Rectal smooth muscle tissue (tissue), 1 donor: ENCODE measurements at regions not wholly inside any gene's neighbourhood (a gene's known extent, or its start where the extent isn't known, plus 50 kb on each side); places are given as distances from the start of the nearest gene placed in this dataset.

ENCODE experiments used
- H3K27ac ChIP-seq: one replicate; pipeline ENCODE4 v1.7.0; 2013; ENCODE audit warnings: low read depth, low read length, inconsistent platforms
- H3K27me3 ChIP-seq: one replicate; pipeline ENCODE4 v1.7.0; 2013; ENCODE audit warnings: low read length; ENCODE audit not compliant: control insufficient read depth, insufficient read depth
- H3K36me3 ChIP-seq: one replicate; pipeline ENCODE4 v1.7.0; 2013; ENCODE audit warnings: low read length; ENCODE audit not compliant: control insufficient read depth, insufficient read depth
- H3K4me1 ChIP-seq: one replicate; pipeline ENCODE4 v1.7.0; 2013; ENCODE audit warnings: low read length; ENCODE audit not compliant: control insufficient read depth, insufficient read depth
- H3K4me3 ChIP-seq: one replicate; pipeline ENCODE4 v1.7.0; 2013; ENCODE audit warnings: low read length
- H3K9ac ChIP-seq: one replicate; pipeline ENCODE4 v1.7.0; 2013; ENCODE audit warnings: low read length

DNA sequence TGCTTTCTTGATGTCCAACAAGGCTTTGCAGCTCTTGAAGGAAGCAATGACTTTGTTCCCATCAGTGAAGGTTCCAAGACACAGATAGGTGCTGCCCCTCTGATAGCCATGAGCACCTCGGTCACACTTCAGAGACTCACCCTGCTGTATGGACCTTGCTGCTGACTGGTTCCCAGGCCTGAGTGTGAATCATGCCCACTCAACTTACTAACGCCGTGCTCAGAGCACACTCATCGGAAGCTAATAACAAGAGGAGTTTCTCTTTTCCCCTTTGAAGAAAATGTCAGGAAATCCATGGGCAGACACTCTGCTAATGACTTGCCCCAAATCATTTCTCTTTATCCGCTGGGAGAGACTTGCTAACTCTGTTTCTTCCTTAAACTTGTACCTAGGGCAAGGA lies 83.8 kb upstream of the ARL4C start:
- Histone ChIP-seq H3K27ac (no peak overlapping the region), H3K9ac (no peak overlapping the region), H3K36me3 (no peaks in the 10 kb centered on the region), H3K4me3 (no peak overlapping the region), H3K27me3 (no peaks in the 10 kb centered on the region), H3K4me1 (no peaks in the 10 kb centered on the region)

DNA sequence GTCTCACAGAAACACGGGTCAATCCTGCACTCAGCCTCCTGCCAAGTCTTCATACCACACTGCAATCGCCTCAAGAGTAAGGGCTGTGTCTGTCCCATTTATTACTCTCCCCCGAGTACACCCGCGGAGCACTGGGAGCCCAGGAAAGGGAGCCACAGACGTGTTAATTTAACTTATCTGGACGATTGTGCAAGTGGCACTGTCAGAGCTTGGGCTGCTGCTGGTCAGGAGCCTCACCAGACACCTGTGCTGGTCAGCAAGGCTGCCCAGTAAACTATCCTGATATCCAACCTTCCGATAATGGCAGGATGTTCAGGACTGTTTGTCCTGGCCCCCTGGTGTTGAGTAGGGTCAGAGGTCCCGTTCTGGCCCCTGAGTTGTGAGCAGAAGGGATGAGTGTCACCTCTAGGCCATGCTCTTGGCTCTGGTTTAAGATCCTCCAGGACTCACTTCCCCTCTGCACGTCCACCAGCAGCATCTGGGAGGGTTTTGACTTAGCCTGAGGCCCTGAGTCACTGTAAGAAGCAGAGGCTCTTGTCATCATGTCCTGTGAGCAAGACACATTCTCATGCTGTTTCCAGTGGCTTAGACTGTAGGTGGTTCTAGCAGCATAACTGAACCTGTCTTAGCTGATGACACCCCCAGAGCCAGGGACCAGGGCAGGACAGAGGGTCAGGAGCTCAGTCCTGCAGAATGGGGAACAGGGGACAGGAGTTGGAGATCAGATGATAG lies 82.5 kb upstream of the ARL4C start:
- Histone ChIP-seq H3K36me3 (no peaks in the 10 kb centered on the region), H3K27me3 (no peaks in the 10 kb centered on the region), H3K4me1 (no peaks in the 10 kb centered on the region), H3K9ac (no peak overlapping the region), H3K27ac (no peak overlapping the region), H3K4me3 (no peak overlapping the region)

DNA sequence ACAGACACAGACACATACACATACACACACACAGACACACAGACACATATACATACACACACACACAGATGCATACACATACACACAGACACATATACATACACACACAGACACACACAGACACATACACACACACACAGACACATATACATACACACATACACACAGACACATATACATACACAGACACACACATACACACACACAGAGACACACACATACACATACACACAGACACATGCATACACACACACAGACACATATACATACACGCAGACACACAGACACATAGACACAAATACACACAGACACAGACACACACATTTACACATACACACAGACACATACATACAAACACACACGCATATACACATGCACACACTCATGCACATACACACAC lies 81.5 kb upstream of the ARL4C start:
- H3K27ac ChIP-seq, result no peak overlapping the region
- H3K36me3 ChIP-seq, result no peaks in the 10 kb centered on the region
- H3K4me1 ChIP-seq, result no peaks in the 10 kb centered on the region
- H3K4me3 ChIP-seq, result no peak overlapping the region
- no peak overlapping the region for H3K9ac ChIP-seq
- no peaks in the 10 kb centered on the region for H3K27me3 ChIP-seq

DNA sequence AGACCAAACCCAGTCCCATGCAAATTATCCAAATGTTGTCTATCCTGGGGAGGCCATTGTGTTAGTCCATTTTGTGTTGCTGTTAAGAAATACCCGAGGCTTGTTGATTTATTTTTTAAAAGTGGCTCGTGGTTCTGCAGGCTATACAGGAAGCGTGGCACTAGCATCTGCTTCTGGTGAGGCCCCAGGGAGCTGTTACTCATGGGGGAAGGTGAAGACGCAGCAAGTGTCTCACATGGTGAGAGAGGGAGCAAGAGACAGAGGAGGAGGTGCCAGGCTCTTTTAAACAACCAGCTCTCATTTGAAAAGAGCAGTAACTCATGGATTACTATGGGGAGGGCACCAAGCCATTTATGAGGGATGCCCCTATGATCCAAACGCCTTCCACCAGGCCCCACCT lies 80.3 kb upstream of the ARL4C start:
- H3K36me3 ChIP-seq, result no peaks in the 10 kb centered on the region
- no peak overlapping the region for H3K27ac ChIP-seq
- no peak overlapping the region for H3K9ac ChIP-seq
- no peak overlapping the region for H3K4me3 ChIP-seq
- no peaks in the 10 kb centered on the region for H3K27me3 ChIP-seq
- no peaks in the 10 kb centered on the region for H3K4me1 ChIP-seq

DNA sequence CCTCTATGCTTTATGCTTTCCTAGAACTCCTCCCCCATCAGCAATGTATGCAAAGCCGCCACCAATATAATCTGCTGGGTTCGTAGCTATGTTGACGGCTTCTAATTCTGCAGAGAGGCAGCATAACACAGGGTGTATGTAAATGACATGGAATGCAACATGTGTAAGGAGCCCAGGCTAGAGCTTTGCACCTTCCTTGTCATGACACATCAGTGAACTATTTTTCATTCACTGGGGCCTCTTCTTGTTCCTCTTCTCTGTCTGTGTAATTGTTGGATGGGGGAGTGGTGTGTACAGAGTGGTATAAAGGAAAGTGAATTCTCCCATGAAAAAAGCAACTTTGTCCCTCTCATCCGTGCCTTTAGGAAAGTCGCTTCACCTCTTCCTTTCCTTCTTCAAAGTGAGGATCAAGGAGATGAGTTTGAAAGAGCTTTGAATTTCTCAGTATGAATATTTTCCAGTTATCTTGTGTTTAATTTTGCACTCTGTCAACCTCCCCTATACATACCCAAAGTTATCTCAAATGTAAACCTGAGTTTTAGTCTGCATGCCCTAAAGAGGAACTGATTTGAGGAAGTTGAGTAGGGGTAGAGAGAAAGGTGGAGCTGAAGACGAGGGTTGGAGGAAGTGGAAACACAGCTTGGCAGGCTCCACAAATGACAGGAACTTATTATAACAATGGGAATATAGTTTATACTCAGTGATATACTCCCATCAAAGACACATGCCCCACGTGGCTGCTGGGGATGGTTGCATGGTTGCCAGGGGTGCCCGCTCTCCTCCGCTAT lies 74.9 kb upstream of the ARL4C start:
- Histone ChIP-seq H3K4me1 (no peaks in the 10 kb centered on the region), H3K27ac (no peak overlapping the region), H3K4me3 (no peak overlapping the region), H3K27me3 (no peaks in the 10 kb centered on the region), H3K9ac (no peak overlapping the region), H3K36me3 (no peaks in the 10 kb centered on the region)

DNA sequence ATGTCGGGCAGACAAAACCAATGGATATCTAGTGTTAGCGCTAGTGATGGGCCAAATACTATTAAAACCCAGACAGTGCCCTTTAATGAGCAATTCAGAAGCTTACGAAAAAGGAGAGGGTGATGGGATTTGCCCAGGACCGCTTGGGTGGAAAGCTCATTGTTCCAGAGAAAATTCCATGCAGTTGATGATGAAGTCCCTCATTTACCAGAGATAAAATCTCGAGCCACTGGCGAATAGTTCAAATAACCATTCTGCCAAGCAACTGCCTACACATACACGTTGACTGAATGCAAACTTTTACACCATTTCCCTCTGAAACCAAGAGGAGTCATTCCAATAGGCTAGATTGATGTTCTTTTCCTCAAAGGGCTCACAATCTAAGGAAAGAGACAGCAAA lies 73.6 kb upstream of the ARL4C start:
- Histone ChIP-seq H3K27me3 (no peaks in the 10 kb centered on the region), H3K9ac (no peak overlapping the region), H3K27ac (no peak overlapping the region), H3K36me3 (no peaks in the 10 kb centered on the region), H3K4me1 (no peaks in the 10 kb centered on the region), H3K4me3 (no peak overlapping the region)

DNA sequence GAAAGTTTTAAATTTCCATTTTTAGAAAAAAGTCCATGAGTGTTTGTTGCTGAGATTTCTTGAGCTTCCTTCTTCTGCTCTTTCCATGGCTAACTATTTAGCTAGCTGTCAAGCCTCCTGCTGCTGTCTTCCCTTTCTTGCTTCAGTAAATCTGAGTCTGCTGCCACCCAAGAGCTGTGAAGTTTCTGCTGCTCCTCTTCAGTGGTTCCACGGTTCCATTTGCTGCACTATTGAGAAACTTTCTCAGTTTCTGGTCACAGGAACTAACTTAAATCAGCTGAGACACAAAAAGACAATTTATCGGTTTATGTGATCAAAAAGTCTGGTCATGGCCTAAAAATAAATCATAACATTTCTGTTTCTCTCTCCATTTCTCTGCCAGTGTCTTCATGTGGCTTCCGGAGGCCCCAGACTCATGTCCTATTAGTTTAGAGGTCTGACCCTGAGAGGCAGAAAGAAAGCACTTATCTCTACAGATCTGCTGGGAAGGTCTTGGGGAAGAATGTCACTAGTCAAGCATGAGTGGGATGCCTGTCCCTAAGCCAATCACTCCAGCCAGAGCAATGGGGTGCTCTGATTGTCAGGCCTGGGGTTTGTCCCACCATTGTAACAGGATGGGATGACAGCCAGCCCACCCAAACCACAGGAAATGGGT lies 73.0 kb upstream of the ARL4C start:
- H3K36me3 ChIP-seq, result no peaks in the 10 kb centered on the region
- H3K27me3 ChIP-seq, result no peaks in the 10 kb centered on the region
- no peak overlapping the region for H3K27ac ChIP-seq
- no peak overlapping the region for H3K9ac ChIP-seq
- H3K4me3 ChIP-seq, result no peak overlapping the region
- H3K4me1 ChIP-seq, result no peaks in the 10 kb centered on the region

DNA sequence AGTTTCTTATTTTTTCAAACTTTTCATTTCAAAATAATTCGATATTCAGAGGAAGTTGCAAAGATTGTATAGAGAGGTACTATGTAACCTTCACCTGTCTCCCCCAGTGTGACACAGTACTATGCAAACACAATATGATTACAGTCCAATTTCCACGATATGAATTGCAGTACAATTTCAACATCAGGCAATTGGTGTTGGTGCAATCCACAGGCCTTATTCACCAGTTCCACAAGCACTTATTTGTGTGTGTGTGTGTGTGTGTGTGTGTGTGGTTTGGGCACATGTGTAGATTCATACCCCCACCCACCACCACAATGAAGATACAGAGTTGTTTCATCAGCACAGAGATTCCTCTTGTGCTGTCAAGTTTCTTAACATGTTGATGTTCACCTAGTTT lies 69.7 kb upstream of the ARL4C start:
- Histone ChIP-seq H3K27ac (no peak overlapping the region), H3K36me3 (no peaks in the 10 kb centered on the region), H3K4me3 (no peak overlapping the region), H3K27me3 (no peaks in the 10 kb centered on the region), H3K4me1 (no peaks in the 10 kb centered on the region), H3K9ac (no peak overlapping the region)

DNA sequence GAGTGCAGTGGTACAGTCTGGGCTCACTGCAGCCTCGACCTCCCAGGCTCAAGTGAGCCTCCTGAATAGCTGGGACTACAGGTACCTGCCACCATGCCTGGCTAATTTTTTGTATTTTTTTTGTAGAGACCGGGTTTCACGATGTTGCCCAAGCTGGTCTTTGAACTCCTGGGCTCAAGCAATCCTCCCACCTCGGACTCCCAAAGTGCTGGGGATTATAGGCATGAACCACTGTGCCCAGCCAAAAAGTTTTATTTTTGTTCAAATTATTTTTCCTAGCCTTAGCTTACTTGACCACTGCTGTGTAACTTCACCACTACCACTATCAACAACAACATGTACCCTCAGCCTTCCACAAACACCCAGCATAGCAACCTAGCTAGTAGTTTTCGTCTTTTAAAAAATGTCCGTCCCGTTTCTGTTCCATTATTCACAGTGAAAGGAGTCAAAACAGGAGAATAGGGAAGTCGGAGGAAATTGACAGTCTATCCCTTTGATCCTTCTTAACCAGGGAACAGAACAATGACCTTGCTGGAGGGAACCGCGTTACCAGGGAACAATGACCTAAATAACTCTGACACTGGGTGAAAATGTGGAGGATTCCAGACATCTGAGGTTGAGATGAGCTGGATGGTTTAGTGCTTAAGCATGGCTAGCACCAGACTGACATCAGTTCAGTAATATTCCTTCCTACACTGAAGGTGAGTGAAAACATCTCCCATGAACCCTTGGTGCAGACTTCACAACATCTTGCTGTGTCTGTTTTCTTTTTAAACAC lies 69.2 kb upstream of the ARL4C start:
- Histone ChIP-seq H3K27ac (no peak overlapping the region), H3K36me3 (no peaks in the 10 kb centered on the region), H3K27me3 (no peaks in the 10 kb centered on the region), H3K4me3 (no peak overlapping the region), H3K9ac (no peak overlapping the region), H3K4me1 (no peaks in the 10 kb centered on the region)

DNA sequence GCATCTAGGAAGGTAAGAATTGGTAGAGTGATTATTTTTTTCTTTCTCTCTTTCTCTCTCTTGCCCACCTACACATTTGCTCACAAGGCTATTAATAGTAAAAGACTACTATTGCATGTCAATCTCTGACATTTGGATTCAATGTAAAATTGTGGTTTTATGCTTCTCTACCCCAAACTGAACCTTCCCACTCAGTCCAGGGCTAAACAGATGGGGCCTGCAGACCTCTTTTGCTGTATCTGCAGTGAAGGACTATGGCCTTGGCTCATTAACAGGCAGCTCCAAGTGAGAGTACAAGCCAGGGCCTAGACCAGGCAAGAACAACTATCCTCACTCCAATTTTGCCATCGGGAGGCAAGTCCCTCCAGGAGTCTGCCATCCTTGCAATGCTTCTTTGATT lies 68.3 kb upstream of the ARL4C start:
- Histone ChIP-seq H3K27ac (no peak overlapping the region), H3K9ac (no peak overlapping the region), H3K27me3 (no peaks in the 10 kb centered on the region), H3K4me3 (no peak overlapping the region), H3K4me1 (no peaks in the 10 kb centered on the region), H3K36me3 (no peaks in the 10 kb centered on the region)

DNA sequence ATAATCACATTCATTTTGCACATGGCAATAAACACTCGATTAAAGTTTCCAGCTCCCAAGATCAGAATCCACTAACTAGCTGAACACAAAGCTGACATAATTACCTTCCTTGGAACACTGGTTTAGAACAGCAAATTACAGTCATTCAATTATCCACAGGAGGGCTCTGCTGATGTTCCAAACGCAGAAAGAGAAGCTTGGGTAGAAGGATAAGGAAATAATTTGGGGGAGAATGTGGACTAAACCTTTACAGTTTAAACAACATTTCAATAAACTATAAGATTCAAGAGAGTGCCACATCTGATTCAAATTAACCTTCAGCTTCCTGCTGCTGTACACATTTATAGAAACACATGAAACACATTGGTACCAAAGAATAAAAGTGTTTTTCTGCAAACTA lies 67.8 kb upstream of the ARL4C start:
- H3K27me3 ChIP-seq, result no peaks in the 10 kb centered on the region
- H3K4me3 ChIP-seq, result no peak overlapping the region
- no peak overlapping the region for H3K9ac ChIP-seq
- no peak overlapping the region for H3K27ac ChIP-seq
- no peaks in the 10 kb centered on the region for H3K4me1 ChIP-seq
- H3K36me3 ChIP-seq, result no peaks in the 10 kb centered on the region

DNA sequence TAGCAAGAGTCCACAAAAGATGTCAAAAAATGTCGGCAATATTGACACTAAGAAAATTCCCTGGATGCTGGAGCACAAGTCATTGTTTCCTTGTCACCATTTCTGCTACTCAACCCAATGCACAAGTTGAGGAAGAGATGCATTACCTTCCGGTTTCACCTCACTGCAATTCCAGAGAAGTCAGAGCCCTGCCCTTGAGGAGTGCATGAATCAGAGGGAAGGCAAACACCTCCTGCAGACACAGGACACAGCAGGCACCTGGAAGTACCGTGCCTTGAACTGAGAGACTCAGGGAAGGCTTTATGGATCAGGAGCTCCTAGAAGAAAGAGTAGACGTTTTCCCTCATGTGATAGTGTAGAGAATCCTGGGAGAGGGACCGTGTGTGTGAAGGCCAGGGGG lies 62.7 kb upstream of the ARL4C start:
- Histone ChIP-seq H3K27ac (no peak overlapping the region), H3K9ac (no peak overlapping the region), H3K36me3 (no peaks in the 10 kb centered on the region), H3K4me3 (no peak overlapping the region), H3K4me1 (no peaks in the 10 kb centered on the region), H3K27me3 (no peaks in the 10 kb centered on the region)
